CD4-positive, alpha-beta T cell treated with Interleukin-6 at 100 ng/mL for 8 hours (primary cell): ENCODE measurements at regions not wholly inside any gene's neighbourhood (a gene's known extent, or its start where the extent isn't known, plus 50 kb on each side); places are given as distances from the start of the nearest gene placed in this dataset.

Source experiments
- DNase-seq: peaks from one replicate; pipeline ENCODE4 v3.0.0-alpha.2; 2020; ENCODE audit warnings: mixed read lengths, low spot score

DNA sequence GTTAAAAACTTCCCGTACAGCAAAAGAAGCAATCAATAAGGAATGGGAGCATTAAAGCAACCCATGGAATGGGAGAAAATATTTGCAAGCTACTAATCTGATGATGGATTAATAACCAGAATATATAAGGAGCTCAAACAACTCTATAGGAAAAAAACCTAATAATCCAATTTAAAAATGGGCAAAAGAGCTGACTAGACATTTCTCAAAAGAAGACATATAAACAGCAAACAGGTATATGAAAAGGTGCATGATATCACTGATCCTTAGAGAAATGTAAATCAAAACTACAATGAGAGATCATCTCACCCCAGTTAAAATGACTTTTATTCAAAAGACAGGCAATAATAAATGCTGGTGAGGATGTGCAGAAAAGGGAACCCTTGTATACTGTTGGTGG is 52.7 kb upstream of the POU1F1 start:
- no peak for DNase-seq
